Activated naive CD4-positive, alpha-beta T cell (primary cell): ENCODE measurements at regions not wholly inside any gene's neighbourhood (a gene's known extent, or its start where the extent isn't known, plus 50 kb on each side); places are given as distances from the start of the nearest gene placed in this dataset.

ENCODE experiments used
- DNase-seq, 4 experiments: peaks; one replicate each; lab custom pipeline; 2025; lab: John Stamatoyannopoulos, UW

GRCh38 chr5:30932273-30933017 is 261.0 kb upstream of the CDH6 start:
- no peak for DNase-seq

DNA sequence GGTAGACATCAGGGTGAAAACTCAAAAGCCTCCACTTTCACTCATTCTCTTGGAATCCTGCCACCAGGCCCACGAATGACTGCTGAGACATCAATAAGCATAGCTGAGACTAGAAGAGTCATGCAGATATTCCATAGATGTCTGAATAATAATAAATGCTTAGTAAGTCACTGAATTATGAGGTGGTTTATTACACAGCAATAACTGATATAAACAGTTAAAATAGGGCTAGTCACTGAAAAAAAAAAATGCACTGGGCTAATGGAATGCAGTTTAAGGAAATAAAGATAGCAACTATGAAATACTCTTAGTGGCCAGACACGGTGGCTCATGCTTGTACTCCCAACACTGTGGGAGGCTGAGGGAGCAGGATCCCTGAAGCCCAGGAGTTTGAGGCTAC is 262.8 kb upstream of the CDH6 start:
- DNase-seq: no peak

- DNase-seq: no peak
Observed at GRCh38 chr5:30928956-30929355, 264.5 kb upstream of the CDH6 start.

- DNase-seq: no peak
Observed at GRCh38 chr5:30926218-30926617, 267.3 kb upstream of the CDH6 start.

GRCh38 chr5:30921388-30921787 is 272.1 kb upstream of the CDH6 start:
- no peak for DNase-seq

DNA sequence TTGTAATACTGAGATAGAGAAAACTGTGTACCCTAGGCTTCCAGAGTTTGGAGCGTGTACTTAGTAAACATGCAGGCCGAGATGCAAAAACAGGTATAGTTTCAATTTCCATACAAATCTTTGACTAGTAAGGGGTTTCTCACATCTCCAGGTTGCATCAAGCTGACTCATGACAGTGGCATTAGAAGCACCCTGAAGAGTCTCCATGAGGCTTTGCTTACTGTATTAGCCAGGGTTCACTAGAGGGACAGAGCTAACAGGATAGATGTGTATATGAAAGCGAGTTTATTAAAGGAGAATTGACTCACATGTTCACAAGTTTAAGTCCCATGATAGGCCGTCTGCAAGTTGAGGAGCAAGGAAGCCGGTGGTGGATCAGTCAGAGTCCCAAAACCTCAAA is 275.3 kb upstream of the CDH6 start:
- DNase-seq: no peak

GRCh38 chr5:30908356-30908755 is 285.1 kb upstream of the CDH6 start:
- no peak for DNase-seq

GRCh38 chr5:30900367-30900766 is 293.1 kb upstream of the CDH6 start:
- no peak for DNase-seq

DNA sequence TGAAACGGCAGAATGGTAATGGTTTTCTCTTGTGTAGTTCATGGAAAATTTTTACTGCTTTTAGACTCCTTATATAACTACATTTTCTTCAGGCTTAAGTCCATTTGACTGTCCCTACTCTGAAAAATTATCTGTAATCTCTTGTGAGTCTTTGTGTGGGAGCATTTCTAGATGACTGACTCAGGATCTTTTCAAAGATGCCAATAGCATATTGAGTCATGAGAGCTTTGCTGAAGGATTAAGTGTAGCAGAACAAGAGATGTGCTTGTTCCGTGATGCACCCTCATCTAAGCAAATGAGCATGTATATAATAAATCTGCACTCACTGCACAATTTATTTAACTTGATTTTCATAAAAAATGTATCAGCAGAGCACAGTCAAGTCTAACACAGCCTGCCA is 298.7 kb upstream of the CDH6 start:
- no peak for DNase-seq

GRCh38 chr5:30891660-30892059 is 301.8 kb upstream of the CDH6 start:
- no peak for DNase-seq

GRCh38 chr5:30890377-30890776 is 303.1 kb upstream of the CDH6 start:
- no peak for DNase-seq

- DNase-seq: no peak
Observed at GRCh38 chr5:30880514-30880913, 313.0 kb upstream of the CDH6 start.

DNA sequence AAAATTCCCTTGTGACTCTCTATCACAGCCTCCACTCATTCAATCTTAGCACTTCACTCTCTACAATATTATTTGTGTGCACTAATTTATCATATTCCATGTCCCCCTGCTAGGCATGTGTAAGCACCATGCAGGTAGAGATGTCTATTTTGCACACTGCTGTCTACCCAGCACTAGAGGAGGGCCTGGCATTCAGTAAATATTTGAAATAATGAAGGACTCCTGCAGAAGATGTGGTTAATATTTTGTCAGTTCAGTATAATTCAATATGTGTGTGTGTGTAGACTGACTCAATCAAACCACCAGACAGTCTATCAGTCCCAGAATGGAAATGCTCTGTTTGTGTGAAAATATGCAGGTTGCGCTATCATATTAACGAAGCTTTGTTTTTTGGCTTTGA is 313.6 kb upstream of the CDH6 start:
- DNase-seq: no peak

DNA sequence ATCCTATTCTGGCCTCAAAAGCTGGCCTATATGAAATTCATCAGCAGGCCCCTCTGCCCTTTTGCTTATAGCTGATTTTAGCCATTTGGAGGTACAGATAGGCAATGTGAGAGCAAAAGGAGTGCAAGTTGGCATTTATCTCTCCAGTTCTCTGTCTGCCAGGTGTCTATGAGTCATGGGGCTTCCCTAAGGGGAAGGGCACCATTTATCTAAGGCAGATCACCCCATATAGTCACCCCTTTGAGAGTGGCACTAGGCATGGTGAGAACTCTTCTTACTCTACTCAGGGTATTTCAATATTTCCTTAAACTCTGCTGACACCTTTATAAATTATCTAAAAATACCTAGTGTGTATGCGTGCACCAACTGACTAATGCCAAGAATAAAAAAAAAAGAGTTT is 314.7 kb upstream of the CDH6 start:
- DNase-seq: no peak

- DNase-seq: no peak
Observed at GRCh38 chr5:30878296-30878695, 315.2 kb upstream of the CDH6 start.

GRCh38 chr5:30874241-30875034 is 319.0 kb upstream of the CDH6 start:
- DNase-seq: no peak

DNA sequence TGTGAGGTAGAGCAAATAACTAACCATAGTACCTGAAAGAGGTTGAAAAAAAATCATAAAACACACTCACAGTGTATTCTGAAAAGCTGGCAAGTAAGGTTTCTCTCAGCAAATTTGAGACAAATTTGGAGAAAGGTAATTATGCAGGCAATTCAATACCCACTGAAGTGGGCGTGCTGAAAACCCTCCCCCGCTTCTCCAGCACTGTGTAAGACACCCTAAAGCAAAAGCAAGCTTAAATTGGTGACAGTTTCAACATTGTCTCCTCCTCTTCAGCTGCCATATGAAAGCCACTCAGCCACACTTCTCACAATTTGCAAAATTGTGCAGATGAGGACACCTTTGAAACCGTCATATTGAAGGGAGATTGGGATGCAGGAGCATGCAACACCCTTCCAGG is 322.3 kb upstream of the CDH6 start:
- no peak for DNase-seq

DNA sequence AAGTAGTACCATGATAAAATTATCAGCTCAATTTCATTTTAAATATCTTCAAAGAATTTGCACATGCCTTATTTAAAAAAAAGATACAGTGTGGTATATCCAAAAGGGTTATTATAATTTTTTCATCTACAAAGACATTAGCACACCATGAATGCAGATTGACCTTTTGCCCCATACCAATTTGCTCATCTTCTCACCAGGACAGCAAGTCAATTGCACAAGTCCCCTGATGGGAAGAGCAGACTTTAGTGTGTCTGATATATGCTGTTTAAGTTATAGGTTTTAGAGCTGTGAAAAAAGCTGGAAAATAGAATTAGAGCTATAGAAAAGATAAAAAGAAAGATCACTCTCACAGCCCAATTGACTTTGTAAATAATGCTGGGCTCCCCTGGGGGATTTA is 325.8 kb upstream of the CDH6 start:
- no peak for DNase-seq

- no peak for DNase-seq
Observed at GRCh38 chr5:30866142-30866541, 327.3 kb upstream of the CDH6 start.

GRCh38 chr5:30856242-30856641 is 337.2 kb upstream of the CDH6 start:
- DNase-seq: no peak

- no peak for DNase-seq
Observed at GRCh38 chr5:30853158-30853557, 340.3 kb upstream of the CDH6 start.

DNA sequence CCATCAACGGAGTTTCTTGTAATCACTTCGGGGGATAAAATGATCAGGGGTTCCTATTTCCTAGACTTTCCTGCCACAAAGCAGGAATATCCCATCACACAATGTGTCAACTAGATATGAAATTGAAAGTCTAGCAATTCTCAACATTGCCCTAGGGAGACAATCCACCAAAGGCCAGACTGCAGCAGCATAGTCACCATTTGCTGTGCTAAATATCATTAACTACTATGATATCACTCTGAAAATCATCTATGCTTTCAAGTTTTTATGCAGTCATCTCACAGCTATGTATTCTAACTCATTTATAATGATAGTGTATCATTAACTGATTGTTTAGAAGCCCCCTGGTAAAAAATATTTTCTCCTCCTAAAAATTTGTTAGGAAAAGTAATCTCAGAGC is 342.6 kb upstream of the CDH6 start:
- no peak for DNase-seq

- DNase-seq: no peak
Observed at GRCh38 chr5:30849931-30850710, 343.4 kb upstream of the CDH6 start.
